ENCODE measurements at regions not wholly inside any gene's neighbourhood (a gene's known extent, or its start where the extent isn't known, plus 50 kb on each side); places are given as distances from the start of the nearest gene placed in this dataset.
A peak's percentile ranks its signal among the peaks of the same experiment; 100 is the strongest.

DNA sequence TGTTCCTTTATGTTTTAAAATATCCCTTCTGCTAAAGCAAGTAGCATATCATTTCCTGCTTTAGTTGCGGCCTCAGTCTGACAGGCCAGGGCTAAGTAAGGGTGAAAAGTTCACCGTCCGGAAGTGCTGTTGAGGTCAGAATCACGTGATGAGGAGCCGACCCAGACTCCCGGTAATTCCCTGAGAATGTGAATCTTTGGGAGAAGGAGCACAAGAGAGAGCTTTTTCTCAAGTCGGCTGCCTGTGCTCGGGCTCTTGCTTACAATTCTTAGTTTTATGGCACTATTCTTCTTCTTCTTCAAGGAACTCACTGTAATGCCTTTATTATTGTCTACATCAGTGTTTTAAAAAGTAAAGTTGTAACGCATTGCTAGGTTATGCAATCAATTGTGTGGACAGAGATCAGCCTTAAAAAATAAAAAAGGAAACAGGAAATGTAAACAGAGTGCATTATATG, 309.3 kb downstream of the PRL start:
- ChIA-PET CTCF (no interaction called here), POLR2A (ENCODE audit: low non-redundant PET) (no interaction called here)
- no peak overlapping the region for H3K27ac ChIP-seq
- peak; percentile 76 for DNase-seq (ENCODE audit: low spot score)
- TF ChIP-seq, protein P1, sequence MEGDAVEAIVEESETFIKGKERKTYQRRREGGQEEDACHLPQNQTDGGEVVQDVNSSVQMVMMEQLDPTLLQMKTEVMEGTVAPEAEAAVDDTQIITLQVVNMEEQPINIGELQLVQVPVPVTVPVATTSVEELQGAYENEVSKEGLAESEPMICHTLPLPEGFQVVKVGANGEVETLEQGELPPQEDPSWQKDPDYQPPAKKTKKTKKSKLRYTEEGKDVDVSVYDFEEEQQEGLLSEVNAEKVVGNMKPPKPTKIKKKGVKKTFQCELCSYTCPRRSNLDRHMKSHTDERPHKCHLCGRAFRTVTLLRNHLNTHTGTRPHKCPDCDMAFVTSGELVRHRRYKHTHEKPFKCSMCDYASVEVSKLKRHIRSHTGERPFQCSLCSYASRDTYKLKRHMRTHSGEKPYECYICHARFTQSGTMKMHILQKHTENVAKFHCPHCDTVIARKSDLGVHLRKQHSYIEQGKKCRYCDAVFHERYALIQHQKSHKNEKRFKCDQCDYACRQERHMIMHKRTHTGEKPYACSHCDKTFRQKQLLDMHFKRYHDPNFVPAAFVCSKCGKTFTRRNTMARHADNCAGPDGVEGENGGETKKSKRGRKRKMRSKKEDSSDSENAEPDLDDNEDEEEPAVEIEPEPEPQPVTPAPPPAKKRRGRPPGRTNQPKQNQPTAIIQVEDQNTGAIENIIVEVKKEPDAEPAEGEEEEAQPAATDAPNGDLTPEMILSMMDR (conservative IDR thresholded peaks at IDR 0.05; ENCODE audit: low read depth): no peak

DNA sequence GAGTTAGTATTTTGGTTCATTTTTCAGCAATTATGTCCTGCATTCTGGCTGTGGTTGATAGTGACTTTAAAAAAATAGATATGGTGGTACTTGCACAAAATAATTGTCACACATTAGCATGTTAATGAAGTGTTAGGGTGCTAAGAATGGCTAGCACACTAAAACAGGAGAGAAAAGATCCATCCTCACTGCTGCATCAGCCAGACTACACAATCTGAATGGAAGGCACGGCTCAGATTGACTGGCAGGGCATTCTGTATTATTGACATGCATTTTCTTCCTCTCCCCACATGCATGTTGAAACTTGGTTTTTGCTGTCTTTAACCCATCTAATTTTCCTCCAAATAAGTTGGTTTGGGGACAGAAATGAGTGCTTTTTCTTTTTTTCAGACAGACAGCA, 306.3 kb downstream of the PRL start:
- ChIA-PET CTCF (interaction anchor here (0.6 kb wide), 1 partner anchor 354 kb away, joined by 5 read pairs; no protein-coding TSS in a partner anchor), POLR2A (ENCODE audit: low non-redundant PET) (no interaction called here)
- no peak overlapping the region for H3K27ac ChIP-seq
- DNase-seq (ENCODE audit: low spot score): no peak
- TF ChIP-seq, protein P1 (conservative IDR thresholded peaks at IDR 0.05; ENCODE audit: low read depth): no peak

DNA sequence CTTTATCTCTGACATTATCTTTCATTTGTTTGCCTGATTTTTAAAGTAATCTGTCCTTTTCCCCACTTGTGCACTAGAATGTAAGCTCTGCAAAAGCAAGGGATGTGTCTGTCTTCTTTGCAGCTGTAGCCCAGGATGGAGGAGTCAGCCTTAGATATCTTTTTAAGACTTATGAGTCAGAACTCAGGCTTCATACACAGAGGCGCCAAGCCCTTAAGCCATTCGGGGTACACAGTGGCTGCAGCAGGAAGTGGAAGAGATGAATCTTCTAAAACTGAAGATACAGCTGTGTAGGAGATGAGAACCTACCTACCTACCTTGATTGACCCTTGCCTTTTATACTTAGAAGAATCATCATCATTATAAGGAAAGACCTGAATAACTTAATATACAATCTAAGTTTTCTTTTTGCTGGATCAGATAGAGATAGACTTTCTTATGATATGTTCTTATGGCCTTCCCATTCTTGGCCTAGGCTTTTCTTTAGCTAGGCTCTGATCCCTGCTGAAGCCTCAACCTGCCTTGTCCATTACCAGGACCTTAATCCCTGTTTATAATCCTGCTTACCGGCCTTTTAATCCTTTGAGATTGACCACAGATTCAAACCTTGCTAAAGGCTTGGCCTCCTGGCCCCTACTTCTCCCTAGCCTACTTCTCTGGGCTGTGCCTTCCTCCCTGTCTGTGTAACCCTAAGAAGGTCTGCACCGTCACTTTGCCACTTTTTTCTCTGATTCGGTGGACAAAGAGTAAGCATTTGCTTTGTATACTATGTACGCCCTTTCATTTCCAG, 304.5 kb downstream of the PRL start:
- POLR2A ChIA-PET (ENCODE audit: low non-redundant PET): no interaction called here
- H3K27ac ChIP-seq: no peak overlapping the region
- TF ChIP-seq, protein P1 (conservative IDR thresholded peaks at IDR 0.05; ENCODE audit: low read depth): no peak
- DNase-seq (ENCODE audit: low spot score): peak; percentile 9
- CTCF ChIA-PET: no interaction called here

DNA sequence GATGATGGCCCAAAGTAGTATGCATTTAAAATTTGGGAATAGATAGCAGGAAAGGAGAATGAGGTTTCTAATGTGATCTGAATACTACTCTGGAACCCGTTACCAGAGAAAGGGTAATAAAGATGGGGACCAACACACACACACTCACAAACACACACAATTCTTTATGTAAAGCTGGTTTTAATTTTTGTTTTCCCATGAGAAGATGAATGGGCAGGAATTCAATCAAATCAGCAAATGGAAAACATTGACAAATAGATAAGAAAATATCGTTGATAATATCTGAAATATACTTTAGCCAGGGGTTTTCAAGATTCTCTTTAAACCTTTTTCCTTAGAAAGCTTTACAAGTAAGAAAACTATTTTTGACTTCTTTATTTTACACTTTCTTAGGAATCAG, 303.0 kb downstream of the PRL start:
- no peak for DNase-seq (ENCODE audit: low spot score)
- no peak overlapping the region for H3K27ac ChIP-seq
- ChIA-PET CTCF (interaction anchor here (0.5 to 0.6 kb wide), 2 partner anchors 91 to 1157 kb away, joined by 3 read pairs; no protein-coding TSS in a partner anchor), POLR2A (ENCODE audit: low non-redundant PET) (no interaction called here)
- TF ChIP-seq, protein P1 (conservative IDR thresholded peaks at IDR 0.05; ENCODE audit: low read depth): no peak

DNA sequence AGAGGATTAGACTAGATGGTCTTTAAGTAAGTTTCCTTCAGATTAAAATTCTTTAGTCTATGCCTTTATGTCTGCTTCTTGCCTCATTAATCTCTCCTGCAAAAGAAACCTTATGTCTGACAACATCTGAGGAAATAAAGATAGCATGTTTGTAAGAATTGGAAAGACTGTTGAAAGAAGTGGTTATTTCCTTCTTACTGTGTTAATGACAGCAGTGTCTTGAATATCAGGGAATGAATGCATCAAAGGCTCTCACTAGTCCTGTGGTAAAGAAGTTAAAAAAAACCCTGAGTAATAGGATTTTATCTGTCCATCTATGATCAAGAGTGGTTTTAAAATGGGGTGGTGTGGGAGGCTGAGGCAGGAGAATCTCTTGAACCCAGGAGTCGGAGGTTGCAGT, 302.0 kb downstream of the PRL start:
- no peak overlapping the region for H3K27ac ChIP-seq
- ChIA-PET CTCF (no interaction called here), POLR2A (ENCODE audit: low non-redundant PET) (no interaction called here)
- DNase-seq (ENCODE audit: low spot score): no peak
- TF ChIP-seq, protein P1 (conservative IDR thresholded peaks at IDR 0.05; ENCODE audit: low read depth): no peak

DNA sequence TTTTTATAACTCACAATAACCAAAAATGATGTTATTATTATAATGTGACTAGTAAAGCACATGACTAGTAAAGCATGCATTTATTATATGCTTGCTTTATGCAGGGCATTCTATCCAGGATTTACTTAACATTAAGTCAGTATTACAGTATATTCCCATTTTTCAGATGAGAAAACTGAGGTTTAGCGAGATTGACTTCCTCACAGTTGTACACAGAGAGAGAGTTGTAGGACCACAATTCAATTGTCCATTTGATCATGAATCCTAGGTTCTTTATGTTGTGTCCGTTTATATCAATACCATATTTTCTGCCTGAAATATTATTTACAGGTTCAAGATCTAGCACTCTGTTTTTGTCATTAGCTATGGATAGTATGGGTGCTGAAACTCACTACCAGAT, 301.5 kb downstream of the PRL start:
- no peak for DNase-seq (ENCODE audit: low spot score)
- CTCF ChIA-PET: no interaction called here
- TF ChIP-seq, protein P1 (conservative IDR thresholded peaks at IDR 0.05; ENCODE audit: low read depth): no peak
- H3K27ac ChIP-seq: no peak overlapping the region
- POLR2A ChIA-PET (ENCODE audit: low non-redundant PET): no interaction called here

Data from RWPE1 (cell line).